MM.1S (cell line): ENCODE measurements at regions not wholly inside any gene's neighbourhood (a gene's known extent, or its start where the extent isn't known, plus 50 kb on each side); places are given as distances from the start of the nearest gene placed in this dataset.

Experiments
- CTCF ChIP-seq: fragments of 300-600 bp; sonication (generic); IDR thresholded peaks from 2 replicates; pipeline ENCODE4 v1.5.1; 2016; ENCODE audit warnings: antibody characterized with exemption, low read length, mixed read lengths
- EZH2 ChIP-seq: fragments of 300-600 bp; sonication (generic); optimal IDR thresholded peaks from 2 replicates; pipeline ENCODE3; 2017; ENCODE audit warnings: low read depth, mild to moderate bottlenecking, antibody characterized with exemption, low read length, mixed read lengths
- EZH2phosphoT487 ChIP-seq: fragments of 300-600 bp; sonication (generic); IDR thresholded peaks from 2 replicates; pipeline ENCODE4 v1.6.1; 2018; ENCODE audit warnings: antibody characterized with exemption, low read length

GRCh38 chr12:60191676-60192359, 596.0 kb downstream of the SLC16A7 start:
- TF ChIP-seq CTCF (no peak), EZH2 (no peak), EZH2phosphoT487 (no peak)
